ENCODE measurements at regions not wholly inside any gene's neighbourhood (a gene's known extent, or its start where the extent isn't known, plus 50 kb on each side); places are given as distances from the start of the nearest gene placed in this dataset.

GRCh38 chr14:44606576-44606975 lies 99.5 kb upstream of the FSCB start:
- TF ChIP-seq, protein P1, sequence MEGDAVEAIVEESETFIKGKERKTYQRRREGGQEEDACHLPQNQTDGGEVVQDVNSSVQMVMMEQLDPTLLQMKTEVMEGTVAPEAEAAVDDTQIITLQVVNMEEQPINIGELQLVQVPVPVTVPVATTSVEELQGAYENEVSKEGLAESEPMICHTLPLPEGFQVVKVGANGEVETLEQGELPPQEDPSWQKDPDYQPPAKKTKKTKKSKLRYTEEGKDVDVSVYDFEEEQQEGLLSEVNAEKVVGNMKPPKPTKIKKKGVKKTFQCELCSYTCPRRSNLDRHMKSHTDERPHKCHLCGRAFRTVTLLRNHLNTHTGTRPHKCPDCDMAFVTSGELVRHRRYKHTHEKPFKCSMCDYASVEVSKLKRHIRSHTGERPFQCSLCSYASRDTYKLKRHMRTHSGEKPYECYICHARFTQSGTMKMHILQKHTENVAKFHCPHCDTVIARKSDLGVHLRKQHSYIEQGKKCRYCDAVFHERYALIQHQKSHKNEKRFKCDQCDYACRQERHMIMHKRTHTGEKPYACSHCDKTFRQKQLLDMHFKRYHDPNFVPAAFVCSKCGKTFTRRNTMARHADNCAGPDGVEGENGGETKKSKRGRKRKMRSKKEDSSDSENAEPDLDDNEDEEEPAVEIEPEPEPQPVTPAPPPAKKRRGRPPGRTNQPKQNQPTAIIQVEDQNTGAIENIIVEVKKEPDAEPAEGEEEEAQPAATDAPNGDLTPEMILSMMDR (IDR thresholded peaks at IDR 0.05; ENCODE audit: low read depth, low read length, poor library complexity, severe bottlenecking), result no peak
- no peak for TF ChIP-seq EZH2phosphoT487 (IDR thresholded peaks at IDR 0.05; ENCODE audit: borderline replicate concordance, low read length)

Measured in DOHH2 (cell line).